GM18867 (cell line): ENCODE measurements at regions not wholly inside any gene's neighbourhood (a gene's known extent, or its start where the extent isn't known, plus 50 kb on each side); places are given as distances from the start of the nearest gene placed in this dataset.
A peak's percentile ranks its signal among the peaks of the same experiment; 100 is the strongest.
"Not testable (repeated sequence)": the region's sequence is repeated elsewhere in the genome, so short reads cannot be mapped to it uniquely, and the experiment has no call there.

ENCODE experiments used
- ATAC-seq: cut with Tn5 transposase; IDR thresholded peaks from one replicate; pipeline ENCODE4 v1.9.1; 2021; ENCODE audit warnings: mild to moderate bottlenecking, moderate library complexity; ENCODE audit not compliant: unreplicated experiment

DNA sequence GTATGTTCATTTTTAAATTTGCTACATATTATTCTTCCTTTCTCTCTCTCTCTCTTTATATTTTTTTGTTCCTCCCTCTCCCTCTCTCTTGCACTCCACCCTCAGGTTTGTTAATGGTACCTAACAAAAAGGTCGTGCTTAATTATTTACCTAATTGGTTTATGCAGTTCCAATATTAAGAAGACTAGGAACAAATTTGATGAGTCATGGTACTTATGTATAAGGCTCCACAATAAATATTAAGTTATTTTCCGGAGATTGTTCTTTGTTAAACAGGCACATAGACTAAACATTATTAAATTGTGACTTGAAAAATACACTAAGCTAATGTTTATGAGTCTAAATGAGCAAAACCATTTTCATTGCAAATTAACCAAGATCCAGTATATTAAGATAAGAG is 1200.8 kb upstream of the ALCAM start:
- ATAC-seq: no peak

DNA sequence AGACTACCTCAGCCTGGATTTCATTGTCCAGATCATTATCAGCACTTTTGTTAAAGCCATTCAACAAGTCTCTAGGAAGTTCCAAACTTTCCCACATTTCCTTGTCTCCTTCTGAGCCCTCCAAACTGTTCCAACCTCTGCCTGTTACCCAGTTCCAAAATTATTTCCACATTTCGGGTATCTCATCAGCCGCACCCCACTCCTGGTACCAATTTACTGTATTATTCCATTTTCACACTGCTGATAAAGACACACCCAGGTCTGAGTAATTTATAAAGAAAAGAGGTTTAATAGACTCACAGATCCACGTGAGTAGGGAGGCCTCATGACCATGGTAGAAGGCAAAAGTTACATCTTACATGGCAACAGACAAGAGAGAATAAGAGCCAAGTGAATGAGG is 1198.3 kb upstream of the ALCAM start:
- no peak for ATAC-seq

GRCh38 chr3:104175696-104176095 is 1191.0 kb upstream of the ALCAM start:
- ATAC-seq: no peak

DNA sequence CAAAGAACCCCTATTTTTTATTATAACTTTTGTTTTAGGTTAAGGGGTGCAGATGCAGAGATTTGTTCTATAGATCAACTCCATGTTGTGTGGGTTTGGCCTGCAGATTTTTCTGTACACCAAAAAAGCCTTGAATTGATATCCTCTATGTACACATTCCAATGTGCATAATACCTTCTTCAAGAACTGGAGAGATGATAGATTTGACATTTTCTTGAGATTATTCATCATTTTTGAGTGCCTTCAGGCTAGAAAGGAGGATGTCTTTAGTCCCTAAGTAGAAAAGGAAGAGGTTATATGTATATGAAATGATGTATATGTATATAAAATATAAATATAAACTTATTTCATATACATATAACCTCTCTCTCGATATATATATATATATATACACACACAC is 1190.0 kb upstream of the ALCAM start:
- ATAC-seq: no peak

DNA sequence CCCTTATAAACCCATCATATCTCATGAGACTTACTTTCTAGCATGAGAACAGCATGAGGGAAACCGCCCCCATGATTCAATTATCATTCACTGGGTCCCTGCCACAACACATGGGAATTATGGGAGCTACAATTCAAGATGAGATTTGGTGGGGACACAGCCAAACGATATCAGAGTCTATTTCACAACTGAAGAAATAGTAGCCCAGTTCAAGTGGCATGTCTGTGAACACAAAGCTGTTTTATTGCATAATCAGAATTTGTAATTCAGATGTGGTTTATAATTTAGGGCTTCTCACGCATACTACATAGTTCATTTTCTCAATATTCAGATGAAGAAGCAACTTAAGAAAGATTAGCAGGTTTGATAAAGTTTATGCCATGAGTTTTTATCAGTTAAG is 1188.0 kb upstream of the ALCAM start:
- ATAC-seq: no peak

DNA sequence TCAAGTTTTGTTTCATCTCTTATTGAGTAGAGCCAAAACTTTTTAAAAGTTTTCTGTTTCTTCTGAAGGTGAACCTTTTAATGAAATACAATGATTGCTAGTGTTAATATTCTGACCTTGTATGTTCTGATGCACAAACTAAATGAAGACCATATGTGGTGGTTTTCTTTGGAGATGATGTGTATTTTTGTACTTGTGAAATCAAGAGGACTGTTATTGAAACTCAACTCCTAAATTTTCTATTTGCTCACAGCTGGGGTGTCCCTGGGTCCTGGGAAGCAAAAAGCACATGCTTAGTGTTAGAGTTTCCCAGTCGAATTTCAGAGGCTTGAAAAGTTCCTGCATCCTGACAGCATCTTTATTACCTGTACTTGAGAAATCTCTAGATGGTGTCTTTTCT is 1185.8 kb upstream of the ALCAM start:
- ATAC-seq: no peak

GRCh38 chr3:104190681-104191080 is 1176.0 kb upstream of the ALCAM start:
- ATAC-seq: no peak

DNA sequence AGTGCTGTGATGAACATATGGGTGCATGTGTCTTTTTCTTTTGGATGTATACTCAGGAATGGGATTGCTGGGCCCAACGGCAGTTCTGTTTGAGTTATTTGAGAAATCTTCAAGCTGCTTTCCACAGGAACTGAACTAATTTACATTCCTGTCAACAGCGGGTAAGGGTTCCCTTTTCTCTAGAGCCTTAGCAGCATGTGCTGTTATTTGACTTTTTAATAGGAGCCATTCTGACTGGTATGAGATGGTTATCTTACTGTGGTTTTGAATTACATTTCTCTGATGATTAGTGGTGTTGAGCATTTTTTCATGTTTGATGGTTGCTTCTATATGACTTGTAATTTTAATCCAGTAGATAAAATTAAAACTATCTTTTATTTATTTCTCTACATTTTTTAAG is 1168.6 kb upstream of the ALCAM start:
- no peak for ATAC-seq

- ATAC-seq: no peak
Observed at GRCh38 chr3:104206925-104207324, 1159.8 kb upstream of the ALCAM start.

- no peak for ATAC-seq
Observed at GRCh38 chr3:104214277-104214676, 1152.4 kb upstream of the ALCAM start.

GRCh38 chr3:104214937-104215336 is 1151.8 kb upstream of the ALCAM start:
- no peak for ATAC-seq

GRCh38 chr3:104219046-104219445 is 1147.7 kb upstream of the ALCAM start:
- not testable (repeated sequence) for ATAC-seq

DNA sequence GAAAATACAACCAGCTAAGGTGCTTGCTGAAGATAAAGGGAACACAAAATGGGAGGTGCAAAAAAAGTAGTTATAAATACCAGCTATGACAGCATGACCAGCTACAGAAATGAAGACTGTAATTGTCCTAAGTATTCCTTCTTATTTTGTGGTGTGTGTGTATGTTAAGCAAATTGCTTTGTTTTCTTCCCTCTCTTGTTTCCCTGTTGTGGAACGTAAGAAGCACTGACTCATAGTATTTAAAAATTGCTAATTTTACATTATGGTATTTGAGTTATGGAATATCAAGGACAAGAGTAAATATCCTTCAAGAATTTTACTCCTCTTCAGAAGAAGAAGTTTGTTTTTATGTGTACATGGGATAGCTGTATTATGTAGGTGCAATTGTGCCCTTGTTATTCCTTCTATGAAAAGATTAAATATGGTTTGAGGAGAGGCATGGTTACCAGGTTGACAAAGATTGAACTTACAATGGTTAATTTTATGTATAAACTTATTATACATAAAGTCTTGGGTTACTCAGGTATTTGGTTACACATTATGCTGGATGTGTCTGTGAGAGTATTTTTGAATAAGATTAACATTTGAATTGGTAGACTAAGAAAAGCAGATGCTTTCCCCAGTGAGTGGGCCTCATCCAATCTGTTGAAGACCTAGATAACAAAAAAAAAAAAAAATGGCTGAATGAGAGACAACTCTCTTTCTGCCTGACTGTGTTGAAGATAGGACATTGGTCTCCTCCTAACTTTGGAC is 1132.1 kb upstream of the ALCAM start:
- ATAC-seq: no peak

GRCh38 chr3:104244680-104245220 is 1122.0 kb upstream of the ALCAM start:
- ATAC-seq: no peak

DNA sequence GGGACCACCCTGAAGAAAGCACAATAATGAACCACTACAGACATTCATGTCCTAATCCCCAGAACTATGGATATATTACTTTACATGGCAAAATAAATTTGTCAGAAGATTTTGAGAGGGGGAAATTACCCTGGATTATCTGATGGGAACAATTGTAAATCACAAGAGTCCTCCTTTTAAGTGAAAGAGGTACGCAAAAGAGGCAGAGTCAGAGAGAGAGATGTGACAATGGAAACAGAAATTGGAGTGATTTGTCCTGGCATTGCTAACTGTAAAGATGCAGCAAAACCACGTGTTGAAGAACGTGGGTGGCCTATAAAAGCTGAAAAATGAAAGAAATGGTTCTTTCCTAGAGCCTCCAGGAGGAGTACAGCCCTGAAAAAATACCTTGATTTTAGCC is 1121.4 kb upstream of the ALCAM start:
- no peak for ATAC-seq

DNA sequence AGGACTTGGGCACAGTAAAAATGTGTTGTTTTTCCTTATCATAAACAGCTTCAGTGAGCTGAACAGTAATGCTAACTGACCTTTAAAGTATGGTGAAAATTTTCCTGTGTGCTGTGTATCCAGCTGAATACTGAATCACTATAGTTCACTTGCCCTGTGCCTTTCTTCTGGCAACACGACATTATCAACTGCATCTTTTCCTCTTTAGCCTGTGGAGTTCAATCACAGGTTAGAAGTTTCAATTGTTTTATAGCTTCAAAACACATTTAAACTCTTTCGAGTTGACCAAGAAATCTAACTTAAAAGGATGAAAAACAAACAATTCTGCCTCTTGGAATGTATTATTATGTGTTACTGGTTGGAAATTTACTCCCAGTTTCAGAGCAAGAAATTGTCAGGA is 1120.7 kb upstream of the ALCAM start:
- ATAC-seq: no peak

DNA sequence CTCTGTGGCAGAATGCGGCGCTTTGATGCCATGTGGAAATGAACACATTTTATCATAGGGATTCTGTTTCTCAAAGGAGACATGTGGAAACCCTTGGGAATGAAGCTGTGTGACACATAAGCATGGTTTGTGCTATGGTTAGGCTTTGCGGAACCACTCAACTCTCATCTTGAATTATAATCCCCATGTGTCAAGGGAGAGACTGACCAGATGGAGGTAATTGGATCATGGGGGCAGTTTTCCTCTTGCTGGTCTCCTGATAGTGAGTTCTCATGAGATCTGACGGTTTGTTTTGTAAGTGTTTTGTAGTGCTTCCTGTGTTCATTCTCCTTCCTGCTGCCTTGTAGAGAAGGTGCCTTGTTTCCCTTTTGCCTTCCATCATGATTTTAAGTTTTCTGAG is 1109.2 kb upstream of the ALCAM start:
- ATAC-seq: no peak

DNA sequence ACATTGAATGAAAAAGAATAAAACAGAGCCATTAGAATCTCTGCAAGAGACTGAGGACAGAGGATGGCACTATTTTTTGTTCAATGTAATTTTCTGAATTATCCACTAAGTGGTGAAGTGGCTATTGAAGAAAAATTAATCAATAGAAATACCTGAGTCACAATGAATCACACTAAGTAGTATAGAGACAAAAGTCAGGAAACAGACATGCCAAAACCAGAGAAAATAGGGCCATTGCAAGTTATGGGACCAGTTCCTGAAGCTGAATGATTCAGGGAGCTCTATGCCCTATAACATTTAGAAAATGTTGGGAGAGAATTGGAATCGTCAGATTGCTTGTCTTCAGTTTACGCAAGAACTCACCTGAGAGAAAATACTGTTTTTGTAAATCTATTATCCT is 1103.2 kb upstream of the ALCAM start:
- no peak for ATAC-seq

- ATAC-seq: not testable (repeated sequence)
Observed at GRCh38 chr3:104266219-104266618, 1100.5 kb upstream of the ALCAM start.

DNA sequence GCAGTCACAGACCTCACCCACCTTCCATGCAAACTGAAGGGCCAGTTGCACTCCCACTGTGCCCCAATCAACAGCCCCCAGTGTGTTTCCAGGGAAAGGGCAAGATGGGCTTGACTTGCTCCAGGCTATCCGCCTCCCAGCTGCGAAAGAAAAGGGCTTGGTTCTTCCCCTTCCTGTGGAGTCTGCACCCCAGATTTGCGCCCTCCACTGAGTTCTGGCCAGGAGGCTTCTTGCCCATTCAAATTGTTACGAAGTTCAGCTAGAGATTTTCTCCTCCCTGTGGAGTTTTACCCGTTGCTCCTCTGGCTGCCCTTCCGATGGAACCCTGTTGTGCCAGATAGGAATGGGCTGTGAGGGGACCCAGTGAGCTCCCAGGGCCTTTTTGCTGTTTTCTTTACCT is 1096.9 kb upstream of the ALCAM start:
- no peak for ATAC-seq

DNA sequence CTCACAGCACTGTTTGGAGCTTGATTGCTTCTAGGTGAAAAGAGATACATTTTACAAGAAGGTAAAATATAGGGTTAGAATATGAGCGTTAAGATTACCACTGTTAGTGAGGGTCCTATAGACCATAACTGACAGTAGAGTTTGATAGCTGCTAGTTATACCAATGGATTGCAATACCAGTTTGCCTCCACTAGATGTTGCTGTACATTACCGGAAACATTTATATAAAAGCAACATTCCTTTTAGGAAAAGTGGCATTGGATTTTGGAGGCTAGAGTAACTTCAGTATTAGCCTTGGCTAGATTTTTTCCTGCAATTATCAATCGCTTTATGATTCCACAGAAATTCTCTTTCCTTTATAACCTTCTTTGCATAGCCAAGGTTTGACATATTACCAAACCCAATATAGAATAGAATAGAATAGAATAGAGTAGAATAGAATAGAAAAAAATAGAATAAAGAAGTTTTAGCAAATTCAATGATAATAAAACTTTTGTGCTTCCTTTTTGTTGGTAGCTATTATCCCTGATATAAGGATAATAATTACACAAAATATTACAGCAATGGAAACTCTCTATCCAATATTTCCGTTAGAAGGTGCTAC is 1093.6 kb upstream of the ALCAM start:
- peak; percentile 80 for ATAC-seq

GRCh38 chr3:104275199-104275598 is 1091.5 kb upstream of the ALCAM start:
- no peak for ATAC-seq

DNA sequence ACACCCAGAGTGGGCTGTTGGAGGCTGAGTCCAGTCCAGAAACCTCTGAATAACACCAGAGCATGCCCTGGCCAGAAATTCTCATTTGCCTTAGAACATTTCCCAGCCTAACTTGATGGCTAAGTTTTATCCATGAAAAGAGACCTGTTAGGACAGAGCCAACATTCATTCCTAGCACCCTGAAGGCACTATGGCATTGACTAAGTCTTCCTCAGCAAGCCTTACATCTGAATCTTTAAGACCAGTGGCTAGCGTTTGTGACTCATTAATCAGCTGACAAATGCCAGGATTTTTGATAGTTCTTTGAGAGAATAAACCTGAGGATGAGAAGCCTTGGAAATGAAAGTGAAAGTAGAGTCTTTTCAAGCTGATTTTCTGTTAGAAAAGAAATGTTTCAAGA is 1087.1 kb upstream of the ALCAM start:
- no peak for ATAC-seq
